ENCODE measurements at regions not wholly inside any gene's neighbourhood (a gene's known extent, or its start where the extent isn't known, plus 50 kb on each side); places are given as distances from the start of the nearest gene placed in this dataset.

DNA sequence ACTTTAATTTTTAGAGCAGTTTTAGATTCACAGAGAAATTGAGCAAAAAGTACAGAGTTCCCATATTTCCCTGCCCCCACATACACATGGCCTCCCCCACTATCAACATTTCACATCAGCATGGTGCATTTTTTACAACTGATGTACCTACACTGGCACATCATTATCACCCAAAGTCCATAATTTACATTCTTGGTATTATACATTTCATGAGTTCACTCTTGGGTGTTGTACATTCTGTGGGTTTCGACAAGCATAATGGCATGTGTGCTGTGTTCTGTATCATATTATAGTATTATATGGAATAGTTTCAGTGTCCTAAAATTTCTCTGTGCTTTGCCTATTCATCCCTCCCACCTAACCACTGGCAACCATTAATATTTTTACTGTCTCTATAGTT, 419.8 kb upstream of the THBS1 start:
- Histone ChIP-seq H3F3A (ENCODE audit: insufficient read depth) (peaks cover 46% of the 10 kb centered on the region), H3K4me1 (ENCODE audit: insufficient read depth) (peaks cover 39% of the 10 kb centered on the region), H3K9ac (no peak overlapping the region), H3K36me3 (ENCODE audit: low read depth) (no peaks in the 10 kb centered on the region), H3K4me3 (no peak overlapping the region), H3K27ac (peak overlapping the region; percentile 3; the same call in 1 of the 2 replicates), H3K79me2 (ENCODE audit: insufficient read depth) (no peaks in the 10 kb centered on the region), H3K9me2 (ENCODE audit: insufficient read depth) (0 out of 2 replicates have a peak, but pooled peaks cover 1% of the 10 kb centered on the region), H3K4me2 (ENCODE audit: unreplicated experiment) (no peak overlapping the region), H3K9me3 (ENCODE audit: low read depth) (no peaks in the 10 kb centered on the region), H2AFZ (no peak overlapping the region), H3K27me3 (replicated peaks; ENCODE audit: insufficient read depth) (no peaks in the 10 kb centered on the region), H4K20me1 (ENCODE audit: insufficient read depth) (no peaks in the 10 kb centered on the region)
- TF ChIP-seq EZH2phosphoT487 (IDR thresholded peaks at IDR 0.05; ENCODE audit: insufficient read depth, low read depth) (no peak), EZH2 (IDR thresholded peaks at IDR 0.05; ENCODE audit: insufficient read depth, poor library complexity, severe bottlenecking) (no peak)
- no peak for DNase-seq
- WGBS, 2 experiments (ENCODE audit: low coverage in 1 of 2, low lambda C conversion rate in 2 of 2, missing lambda C conversion rate in 2 of 2): 71 to 83% methylated on average over 1 of the region's 1 CpG
- in situ Hi-C loops (cut with MboI): no loop called here

GRCh38 chr15:39165020-39165706, 415.7 kb upstream of the THBS1 start:
- H2AFZ ChIP-seq: peak overlapping the region; percentile 61
- DNase-seq: peak; percentile 66
- peaks cover 43% of the 10 kb centered on the region for H3K4me1 ChIP-seq (ENCODE audit: insufficient read depth)
- H3K9me3 ChIP-seq (ENCODE audit: low read depth): no peaks in the 10 kb centered on the region
- H3K4me2 ChIP-seq (ENCODE audit: unreplicated experiment): peak overlapping the region; percentile 26
- H3K9ac ChIP-seq: peak overlapping the region; percentile 49
- 35 to 38% methylated on average over 2 of the region's 2 CpGs for WGBS, 2 experiments (ENCODE audit: low coverage in 1 of 2, low lambda C conversion rate in 2 of 2, missing lambda C conversion rate in 2 of 2)
- TF ChIP-seq EZH2 (IDR thresholded peaks at IDR 0.05; ENCODE audit: insufficient read depth, poor library complexity, severe bottlenecking) (no peak), EZH2phosphoT487 (IDR thresholded peaks at IDR 0.05; ENCODE audit: insufficient read depth, low read depth) (no peak)
- in situ Hi-C loops (cut with MboI): no loop called here
- H3F3A ChIP-seq (ENCODE audit: insufficient read depth): peaks cover 36% of the 10 kb centered on the region
- no peaks in the 10 kb centered on the region for H4K20me1 ChIP-seq (ENCODE audit: insufficient read depth)
- peak overlapping the region; percentile 71 for H3K27ac ChIP-seq
- 0 out of 2 replicates have a peak, but pooled peaks cover 5% of the 10 kb centered on the region for H3K9me2 ChIP-seq (ENCODE audit: insufficient read depth)
- H3K4me3 ChIP-seq: no peak overlapping the region
- no peaks in the 10 kb centered on the region for H3K79me2 ChIP-seq (ENCODE audit: insufficient read depth)
- no peaks in the 10 kb centered on the region for H3K27me3 ChIP-seq (replicated peaks; ENCODE audit: insufficient read depth)
- no peaks in the 10 kb centered on the region for H3K36me3 ChIP-seq (ENCODE audit: low read depth)

DNA sequence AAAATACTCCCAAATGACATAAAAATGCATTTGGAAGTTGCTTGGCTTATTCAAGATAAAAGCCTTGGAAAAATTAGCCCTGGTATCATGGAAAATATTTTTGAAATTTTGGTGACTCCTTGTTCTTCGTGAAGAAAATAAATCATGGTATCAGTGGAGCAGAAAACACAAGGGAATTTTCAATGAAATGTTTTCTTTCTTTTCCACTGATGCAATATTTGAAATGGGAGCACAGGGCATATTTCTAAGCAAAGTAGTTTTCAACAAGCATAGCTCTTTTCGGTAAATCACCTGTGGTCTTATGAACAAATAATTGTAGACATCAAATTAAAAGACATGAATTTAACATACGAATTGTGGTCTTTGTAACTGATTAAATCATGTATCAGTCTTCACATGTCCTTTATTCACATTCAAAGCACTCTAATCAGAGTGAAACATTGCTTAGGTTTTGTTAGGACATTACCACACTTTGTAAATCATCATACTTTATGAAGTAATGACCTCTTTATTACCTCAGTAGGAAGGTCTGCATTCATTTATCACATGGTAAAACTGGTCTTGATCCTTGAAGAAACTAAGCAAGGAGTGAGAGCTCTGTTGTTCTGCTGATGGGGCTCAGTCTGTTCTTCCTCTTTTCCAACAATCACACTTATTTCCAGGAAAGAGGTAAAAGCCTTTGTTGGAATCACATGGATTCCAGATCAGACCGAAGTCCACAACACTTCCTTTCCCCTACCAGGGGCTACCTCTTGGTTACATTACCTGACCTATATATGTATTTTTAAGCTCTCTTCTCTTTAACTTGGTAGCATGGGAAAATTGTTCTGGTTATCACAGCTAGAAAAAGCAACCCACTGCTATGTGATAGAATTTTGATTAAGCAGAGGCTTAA, 413.5 kb upstream of the THBS1 start:
- H3F3A ChIP-seq (ENCODE audit: insufficient read depth): peaks cover 40% of the 10 kb centered on the region
- no peaks in the 10 kb centered on the region for H3K36me3 ChIP-seq (ENCODE audit: low read depth)
- WGBS, 2 experiments (ENCODE audit: low coverage in 1 of 2, low lambda C conversion rate in 2 of 2, missing lambda C conversion rate in 2 of 2): 33 to 36% methylated on average over 4 of the region's 4 CpGs
- H2AFZ ChIP-seq: peak overlapping the region; percentile 36; the same call in 1 of the 2 replicates
- in situ Hi-C loops (cut with MboI): no loop called here
- no peaks in the 10 kb centered on the region for H4K20me1 ChIP-seq (ENCODE audit: insufficient read depth)
- H3K4me1 ChIP-seq (ENCODE audit: insufficient read depth): peaks cover 42% of the 10 kb centered on the region
- H3K4me2 ChIP-seq (ENCODE audit: unreplicated experiment): peak overlapping the region; percentile 18
- H3K27me3 ChIP-seq (replicated peaks; ENCODE audit: insufficient read depth): no peaks in the 10 kb centered on the region
- TF ChIP-seq EZH2 (IDR thresholded peaks at IDR 0.05; ENCODE audit: insufficient read depth, poor library complexity, severe bottlenecking): no peak
- no peak for TF ChIP-seq EZH2phosphoT487 (IDR thresholded peaks at IDR 0.05; ENCODE audit: insufficient read depth, low read depth)
- H3K9ac ChIP-seq: no peak overlapping the region
- 0 out of 2 replicates have a peak, but pooled peaks cover 5% of the 10 kb centered on the region for H3K9me2 ChIP-seq (ENCODE audit: insufficient read depth)
- peak; percentile 14 for DNase-seq
- peak overlapping the region; percentile 71 for H3K27ac ChIP-seq
- no peak overlapping the region for H3K4me3 ChIP-seq
- H3K9me3 ChIP-seq (ENCODE audit: low read depth): no peaks in the 10 kb centered on the region
- no peaks in the 10 kb centered on the region for H3K79me2 ChIP-seq (ENCODE audit: insufficient read depth)

DNA sequence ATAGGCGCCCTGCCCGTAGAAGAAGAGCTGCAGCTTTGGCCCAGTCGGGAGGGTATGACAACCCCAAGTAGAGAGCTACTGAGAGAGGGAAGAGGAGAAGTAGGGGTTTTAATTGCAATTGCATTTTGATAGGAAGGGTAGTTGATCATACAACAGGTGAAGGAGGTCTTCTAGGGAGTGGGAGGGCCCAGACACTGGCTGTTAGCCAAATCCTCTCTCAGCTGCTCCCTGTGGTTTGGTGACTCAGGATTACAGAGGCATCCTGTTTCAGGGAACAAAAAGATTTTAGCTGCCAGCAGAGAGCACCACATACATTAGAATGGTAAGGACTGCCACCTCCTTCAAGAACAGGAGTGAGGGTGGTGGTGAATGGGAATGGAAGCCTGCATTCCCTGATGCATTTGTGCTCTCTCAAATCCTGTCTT, 408.9 kb upstream of the THBS1 start:
- peak; percentile 96 for DNase-seq
- H3K9me2 ChIP-seq (ENCODE audit: insufficient read depth): no peaks in the 10 kb centered on the region
- no peak for TF ChIP-seq EZH2phosphoT487 (IDR thresholded peaks at IDR 0.05; ENCODE audit: insufficient read depth, low read depth)
- no peak for TF ChIP-seq EZH2 (IDR thresholded peaks at IDR 0.05; ENCODE audit: insufficient read depth, poor library complexity, severe bottlenecking)
- peaks cover 13% of the 10 kb centered on the region; the same call in 1 of the 2 replicates for H3K79me2 ChIP-seq (ENCODE audit: insufficient read depth)
- no peak overlapping the region for H3K4me3 ChIP-seq
- no peaks in the 10 kb centered on the region for H3K27me3 ChIP-seq (replicated peaks; ENCODE audit: insufficient read depth)
- in situ Hi-C loops (cut with MboI): loop anchor here (5.0 to 10.0 kb wide), 2 partner anchors 193 to 410 kb away; partner anchors contain the start of gene THBS1
- H4K20me1 ChIP-seq (ENCODE audit: insufficient read depth): no peaks in the 10 kb centered on the region
- H3K9ac ChIP-seq: peak overlapping the region; percentile 66
- H3K4me1 ChIP-seq (ENCODE audit: insufficient read depth): peaks cover 27% of the 10 kb centered on the region
- H3K36me3 ChIP-seq (ENCODE audit: low read depth): no peaks in the 10 kb centered on the region
- H3K4me2 ChIP-seq (ENCODE audit: unreplicated experiment): no peak overlapping the region
- H3K9me3 ChIP-seq (ENCODE audit: low read depth): no peaks in the 10 kb centered on the region
- H3F3A ChIP-seq (ENCODE audit: insufficient read depth): peaks cover 36% of the 10 kb centered on the region
- 80 to 85% methylated on average over 3 of the region's 3 CpGs for WGBS, 2 experiments (ENCODE audit: low coverage in 1 of 2, low lambda C conversion rate in 2 of 2, missing lambda C conversion rate in 2 of 2)
- H2AFZ ChIP-seq: no peak overlapping the region
- H3K27ac ChIP-seq: peak overlapping the region; percentile 83
